Effector memory CD8-positive, alpha-beta T cell (primary cell): ENCODE measurements at regions not wholly inside any gene's neighbourhood (a gene's known extent, or its start where the extent isn't known, plus 50 kb on each side); places are given as distances from the start of the nearest gene placed in this dataset.

Source experiments
- ATAC-seq: fragments of 150-1000 bp; cut with Tn5 transposase; replicated peaks from 2 replicates; pipeline ENCODE4 v1.10.0; 2021; ENCODE audit warnings: mild to moderate bottlenecking, moderate library complexity
- DNase-seq, 3 experiments: peaks; one replicate each; pipeline ENCODE4 v3.0.0; 2021
- H3K27ac Mint-ChIP-seq, 2 donors: one replicate each; pipeline ENCODE4 v1.8.0; 2022; ENCODE audit warnings: mild to moderate bottlenecking in 2 of 2, mixed read lengths in 2 of 2, moderate library complexity in 2 of 2
- H3K27me3 Mint-ChIP-seq, 2 donors: one replicate each; pipeline ENCODE4 v1.8.0; 2022; ENCODE audit warnings: mixed read lengths in 2 of 2
- H3K36me3 Mint-ChIP-seq: one replicate; pipeline ENCODE4 v1.8.0; 2022; ENCODE audit warnings: mild to moderate bottlenecking, moderate library complexity, mixed read lengths; ENCODE audit not compliant: insufficient read depth
- H3K4me1 Mint-ChIP-seq, 2 donors: one replicate each; pipeline ENCODE4 v1.8.0; 2022; ENCODE audit warnings: low read depth in 2 of 2, mixed read lengths in 2 of 2
- H3K4me3 Mint-ChIP-seq, 2 donors: one replicate each; pipeline ENCODE4 v1.8.0; 2022; ENCODE audit warnings: mild to moderate bottlenecking in 2 of 2, mixed read lengths in 2 of 2, moderate library complexity in 2 of 2
- H3K9me3 Mint-ChIP-seq, 2 donors: one replicate each; pipeline ENCODE4 v1.8.0; 2022; ENCODE audit warnings: mixed read lengths in 2 of 2

DNA sequence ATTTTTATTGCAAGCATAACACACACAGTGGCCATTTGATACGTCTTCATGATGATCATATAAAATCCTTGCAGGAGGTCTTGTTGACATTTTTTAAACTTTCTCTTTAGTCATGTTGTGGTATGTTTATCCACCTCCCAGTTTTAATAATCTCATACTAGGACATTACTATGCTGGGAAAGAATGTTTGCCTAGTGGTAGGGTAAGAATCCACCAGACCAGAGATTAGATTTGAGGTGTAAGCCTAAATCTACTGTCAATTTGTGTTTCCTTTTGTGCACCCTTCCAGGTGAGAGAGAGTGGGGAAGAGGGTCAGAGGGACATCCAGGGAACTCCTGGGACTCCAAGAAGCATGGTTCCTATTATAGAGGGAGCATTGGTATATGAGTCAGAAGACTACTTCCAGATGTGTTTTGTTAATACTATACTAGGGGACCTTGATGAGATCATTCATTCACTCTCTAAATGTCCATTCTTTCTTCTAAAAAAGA is 298.3 kb upstream of the SASH1 start:
- Mint-ChIP-seq H3K9me3 (peaks cover 7 to 15% of the 10 kb centered on the region in 2 donors), H3K4me1 (no peaks in the 10 kb centered on the region), H3K27me3 (peaks cover 0 to 5% of the 10 kb centered on the region in 2 donors), H3K36me3 (no peaks in the 10 kb centered on the region), H3K4me3 (no peak overlapping the region), H3K27ac (no peak overlapping the region)
- no peak for ATAC-seq
- no peak for DNase-seq

DNA sequence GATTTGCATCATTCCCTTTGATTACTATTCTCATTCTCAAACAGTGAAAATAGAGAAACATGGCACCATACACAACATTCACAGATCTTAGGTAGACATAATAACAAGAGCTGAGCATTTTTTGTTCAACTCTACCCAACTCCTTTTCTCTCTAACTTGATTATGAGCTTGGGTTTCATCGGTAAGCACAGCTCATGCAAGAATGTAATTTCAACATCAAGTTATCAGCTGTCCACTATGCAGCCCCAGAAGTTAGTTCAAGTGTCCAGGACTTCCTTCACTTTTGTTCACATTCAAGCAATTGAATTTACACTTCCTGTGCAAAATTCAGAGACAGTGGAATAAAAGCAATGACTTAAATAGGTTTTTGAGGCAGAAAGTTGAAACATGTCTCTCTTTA is 297.7 kb upstream of the SASH1 start:
- peaks cover 7 to 15% of the 10 kb centered on the region in 2 donors for H3K9me3 Mint-ChIP-seq
- no peak overlapping the region for H3K4me3 Mint-ChIP-seq
- DNase-seq (no peak), ATAC-seq (no peak)
- H3K27me3 Mint-ChIP-seq = peaks cover 0 to 5% of the 10 kb centered on the region in 2 donors
- H3K4me1 Mint-ChIP-seq = no peaks in the 10 kb centered on the region
- no peak overlapping the region for H3K27ac Mint-ChIP-seq
- no peaks in the 10 kb centered on the region for H3K36me3 Mint-ChIP-seq

DNA sequence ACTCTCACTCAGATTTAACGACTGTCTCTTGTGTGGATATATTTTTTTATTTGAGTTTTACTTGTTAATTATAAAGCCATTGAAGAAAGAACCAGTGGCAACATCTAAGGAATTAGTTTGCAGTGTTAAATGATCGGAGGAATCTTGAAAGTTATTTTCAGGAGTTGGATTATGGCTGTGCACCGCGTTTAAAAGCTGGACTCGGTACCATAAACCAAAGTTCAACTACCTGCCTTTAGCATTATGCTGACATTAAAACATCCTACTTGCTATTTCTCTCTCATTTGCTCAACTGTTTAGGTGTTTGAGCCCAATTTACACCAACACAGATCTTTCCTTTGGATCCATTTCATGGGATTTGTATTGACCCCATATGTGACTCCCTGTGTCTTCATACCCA is 289.4 kb upstream of the SASH1 start:
- H3K27ac Mint-ChIP-seq = no peak overlapping the region
- no peak overlapping the region for H3K4me3 Mint-ChIP-seq
- H3K9me3 Mint-ChIP-seq = peaks cover 7% of the 10 kb centered on the region in 2 donors
- ATAC-seq (no peak), DNase-seq (no peak)
- no peaks in the 10 kb centered on the region for H3K4me1 Mint-ChIP-seq
- no peaks in the 10 kb centered on the region for H3K36me3 Mint-ChIP-seq
- no peaks in the 10 kb centered on the region for H3K27me3 Mint-ChIP-seq

DNA sequence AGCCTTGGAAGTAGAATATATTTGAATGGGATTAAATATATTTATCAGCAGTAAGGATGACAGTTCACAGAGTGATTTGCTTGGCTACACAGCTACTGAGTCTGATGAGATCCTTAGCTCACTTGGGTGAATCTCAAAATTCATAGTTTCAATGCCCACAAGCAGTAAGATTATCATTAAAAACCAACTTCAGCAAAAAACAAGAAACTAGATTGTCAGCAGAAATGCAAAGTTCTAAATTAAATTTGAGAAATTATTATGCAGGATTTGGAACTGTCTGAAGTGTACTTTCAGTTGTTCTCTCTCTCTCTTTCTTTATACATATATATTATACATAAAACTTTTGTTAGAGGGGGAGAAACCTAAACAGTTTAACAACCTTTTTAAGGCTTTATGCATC is 288.8 kb upstream of the SASH1 start:
- Mint-ChIP-seq H3K27ac (no peak overlapping the region), H3K36me3 (no peaks in the 10 kb centered on the region), H3K9me3 (peaks cover 7% of the 10 kb centered on the region in 2 donors), H3K4me1 (no peaks in the 10 kb centered on the region), H3K4me3 (no peak overlapping the region), H3K27me3 (no peaks in the 10 kb centered on the region)
- ATAC-seq (no peak), DNase-seq (no peak)

DNA sequence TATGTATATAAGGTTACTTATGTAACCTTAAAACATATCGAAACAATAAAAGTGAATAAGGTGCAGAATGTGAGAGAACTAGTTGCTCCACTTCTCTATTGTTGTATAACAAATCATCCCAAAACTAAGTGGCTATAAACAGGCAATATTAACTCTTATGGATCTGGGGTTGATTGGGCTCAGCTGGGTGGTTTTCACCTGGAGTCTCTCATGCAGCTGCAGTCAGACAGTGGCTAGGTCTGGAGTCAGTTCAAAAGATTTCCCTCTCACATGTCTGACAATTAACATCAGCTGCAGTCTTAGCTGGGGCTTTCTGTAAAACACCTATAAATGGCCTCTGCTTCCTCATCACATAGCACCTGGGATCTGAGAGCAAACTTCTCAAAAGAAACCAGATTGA is 288.4 kb upstream of the SASH1 start:
- no peak for ATAC-seq

DNA sequence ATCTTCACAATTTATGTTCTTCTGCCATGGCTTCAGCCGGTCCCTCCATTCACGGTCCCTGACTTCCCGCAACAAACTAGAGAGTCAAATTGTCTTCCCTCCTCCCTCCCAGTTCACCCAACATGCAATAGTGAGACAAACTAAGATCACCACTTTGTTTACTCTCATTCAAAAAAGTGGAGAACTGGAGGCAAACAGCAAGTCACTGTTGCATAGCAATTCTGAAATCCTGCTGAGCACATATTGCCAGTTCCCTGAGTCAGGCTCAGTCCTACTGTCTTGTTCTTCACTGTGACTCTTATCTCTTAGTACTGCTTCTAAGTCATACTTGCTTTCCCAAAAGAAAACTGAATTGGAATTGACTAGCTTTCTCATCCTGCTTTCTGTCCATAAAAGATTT is 287.2 kb upstream of the SASH1 start:
- peaks cover 7% of the 10 kb centered on the region in 2 donors for H3K9me3 Mint-ChIP-seq
- no peak overlapping the region for H3K4me3 Mint-ChIP-seq
- no peaks in the 10 kb centered on the region for H3K27me3 Mint-ChIP-seq
- ATAC-seq (no peak), DNase-seq (no peak)
- no peaks in the 10 kb centered on the region for H3K36me3 Mint-ChIP-seq
- H3K27ac Mint-ChIP-seq = no peak overlapping the region
- H3K4me1 Mint-ChIP-seq = no peaks in the 10 kb centered on the region

More for the DNA sequence above, 288.4 kb upstream of the SASH1 start:
- H3K27me3 Mint-ChIP-seq = no peaks in the 10 kb centered on the region
- H3K27ac Mint-ChIP-seq = no peak overlapping the region
- H3K4me3 Mint-ChIP-seq = no peak overlapping the region
- no peaks in the 10 kb centered on the region for H3K36me3 Mint-ChIP-seq
- peaks cover 7% of the 10 kb centered on the region in 2 donors for H3K9me3 Mint-ChIP-seq
- no peaks in the 10 kb centered on the region for H3K4me1 Mint-ChIP-seq
- no peak for DNase-seq

DNA sequence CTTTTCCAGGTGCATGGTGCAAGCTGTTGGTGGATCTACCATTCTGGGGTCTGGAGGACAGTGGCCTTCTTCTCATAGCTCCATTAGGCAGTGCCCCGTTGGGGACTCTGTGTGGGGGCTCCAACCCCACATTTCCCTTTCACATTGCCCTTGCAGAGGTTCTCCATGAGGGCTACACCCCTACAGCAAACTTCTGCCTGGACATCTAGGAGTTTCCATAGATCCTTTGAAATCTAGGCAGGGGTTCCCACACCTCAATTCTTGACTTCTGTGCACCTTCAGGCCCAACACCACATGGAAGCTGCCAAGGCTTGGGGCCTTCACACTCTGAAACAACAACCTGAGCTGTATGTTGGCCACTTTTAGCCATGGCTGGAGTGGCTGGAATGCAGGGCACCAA is 282.8 kb upstream of the SASH1 start:
- Mint-ChIP-seq H3K36me3 (no peaks in the 10 kb centered on the region), H3K27ac (no peak overlapping the region), H3K27me3 (no peaks in the 10 kb centered on the region), H3K4me3 (no peak overlapping the region), H3K9me3 (peaks cover 2 to 12% of the 10 kb centered on the region in 2 donors), H3K4me1 (no peaks in the 10 kb centered on the region)
- DNase-seq = no peak
- ATAC-seq = no peak

DNA sequence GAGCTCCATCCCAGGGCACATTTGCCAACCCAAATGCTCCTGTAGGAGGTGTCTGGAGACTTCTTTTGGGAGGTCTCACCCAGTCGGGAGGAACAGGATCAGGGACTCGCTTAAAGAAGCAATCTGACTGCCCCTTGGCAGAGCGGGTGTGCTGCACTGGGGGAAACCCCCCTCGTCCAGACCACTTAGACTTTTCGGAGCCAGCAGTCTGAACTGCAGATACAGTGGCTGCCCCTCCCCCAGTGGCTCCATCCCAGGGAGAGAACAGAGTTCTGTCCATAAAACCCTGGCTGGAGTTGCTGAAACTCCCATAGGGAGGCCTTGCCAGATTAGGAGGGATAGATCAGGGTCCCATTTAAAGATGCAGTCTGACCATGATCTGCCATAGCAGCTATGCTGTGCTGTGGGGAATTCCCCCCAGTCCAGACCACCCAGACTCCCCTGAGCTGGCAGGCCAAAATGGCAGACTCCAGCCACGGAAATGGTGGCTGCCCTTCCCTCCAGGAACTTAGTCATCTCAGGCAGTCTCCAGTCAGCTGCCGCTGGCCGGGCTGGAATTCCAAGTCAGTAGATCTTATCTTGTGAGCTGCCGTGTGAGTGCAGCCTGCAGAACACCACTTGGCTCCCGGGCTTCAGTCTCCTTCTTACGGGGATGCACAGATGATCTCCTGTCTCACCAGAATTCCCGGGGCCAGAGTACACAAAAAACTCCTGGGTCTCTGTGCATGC is 278.1 kb upstream of the SASH1 start:
- ATAC-seq = no peak
- no peaks in the 10 kb centered on the region for H3K27me3 Mint-ChIP-seq
- H3K4me1 Mint-ChIP-seq = no peaks in the 10 kb centered on the region

DNA sequence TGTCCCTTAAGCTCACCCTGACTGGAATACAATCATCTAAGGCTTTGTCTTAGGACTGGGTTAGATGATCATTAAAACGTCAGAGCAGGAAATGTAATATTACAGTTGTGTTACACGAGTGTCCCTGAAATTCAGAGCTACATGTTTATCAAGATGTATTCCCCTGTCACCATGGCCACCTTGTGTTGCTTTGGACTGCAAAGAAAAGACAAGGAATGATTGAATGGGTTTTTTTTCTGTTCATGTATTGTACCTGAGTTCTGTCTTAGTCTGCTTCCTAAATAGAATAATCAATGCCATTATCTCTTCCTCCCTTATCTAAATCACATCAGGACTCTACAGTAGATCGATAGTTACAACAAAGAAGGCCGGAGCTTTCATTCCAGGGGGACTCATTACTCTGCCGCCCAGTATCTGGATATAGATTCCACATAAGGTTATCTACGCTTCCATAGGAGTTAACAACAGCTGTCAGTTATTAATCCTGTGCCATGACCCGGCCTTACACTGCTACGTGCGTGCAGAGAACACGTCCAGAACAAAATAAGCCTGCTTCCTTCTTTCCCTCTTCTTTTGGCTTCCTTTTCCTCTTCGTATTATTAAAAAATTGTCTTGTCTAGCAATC is 274.1 kb upstream of the SASH1 start:
- no peaks in the 10 kb centered on the region for H3K36me3 Mint-ChIP-seq
- no peak for DNase-seq
- H3K27me3 Mint-ChIP-seq = no peaks in the 10 kb centered on the region
- H3K4me1 Mint-ChIP-seq = no peaks in the 10 kb centered on the region
- H3K4me3 Mint-ChIP-seq = no peak overlapping the region
- no peak for ATAC-seq
- peaks cover 2 to 8% of the 10 kb centered on the region in 2 donors for H3K9me3 Mint-ChIP-seq
- H3K27ac Mint-ChIP-seq = no peak overlapping the region

More for the DNA sequence above, 278.1 kb upstream of the SASH1 start:
- H3K36me3 Mint-ChIP-seq = no peaks in the 10 kb centered on the region
- H3K9me3 Mint-ChIP-seq = peaks cover 2 to 17% of the 10 kb centered on the region in 2 donors
- H3K27ac Mint-ChIP-seq = no peak overlapping the region
- DNase-seq = no peak
- no peak overlapping the region for H3K4me3 Mint-ChIP-seq

DNA sequence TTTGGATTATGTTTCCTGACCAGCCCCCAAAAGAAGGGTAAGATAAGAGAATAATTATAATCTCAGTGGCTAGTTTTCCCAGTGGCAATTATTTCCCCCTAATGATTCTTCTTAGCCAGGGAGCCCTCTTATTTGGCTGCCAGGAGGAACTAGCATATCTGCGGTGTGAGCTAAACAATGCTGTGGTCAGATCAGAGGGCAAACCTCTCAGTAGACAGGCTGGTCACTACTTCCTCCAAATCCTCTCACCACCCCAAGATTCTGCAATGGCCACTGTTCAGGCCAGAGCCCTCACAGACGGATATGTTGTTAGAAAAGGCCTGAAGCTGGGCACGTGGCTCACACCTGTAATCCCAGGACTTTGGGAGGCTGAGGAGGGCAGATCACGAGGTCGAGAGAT is 273.4 kb upstream of the SASH1 start:
- ATAC-seq (no peak), DNase-seq (no peak)
- H3K4me1 Mint-ChIP-seq = no peaks in the 10 kb centered on the region
- peaks cover 2 to 7% of the 10 kb centered on the region in 2 donors for H3K9me3 Mint-ChIP-seq
- H3K27me3 Mint-ChIP-seq = no peaks in the 10 kb centered on the region
- no peaks in the 10 kb centered on the region for H3K36me3 Mint-ChIP-seq
- H3K27ac Mint-ChIP-seq = no peak overlapping the region
- no peak overlapping the region for H3K4me3 Mint-ChIP-seq

DNA sequence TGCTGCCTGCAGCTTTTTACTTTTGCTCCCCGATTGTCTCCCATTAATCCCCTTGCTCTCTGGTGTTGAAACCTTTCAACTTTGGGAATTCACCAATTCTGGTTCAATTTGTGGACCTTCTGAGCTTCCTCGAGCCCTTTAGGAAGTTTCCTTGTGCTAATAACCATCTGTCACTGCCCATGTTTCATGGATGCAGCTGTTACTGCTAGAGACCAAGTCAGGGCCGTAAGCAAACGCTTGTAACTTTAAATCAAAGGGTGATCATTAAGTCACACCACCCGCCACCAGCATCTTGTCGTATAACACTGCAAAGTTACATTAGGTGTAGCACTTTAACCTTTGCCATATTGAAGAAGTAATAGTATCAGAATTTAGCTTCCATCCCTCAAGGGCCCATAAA is 268.3 kb upstream of the SASH1 start:
- DNase-seq (no peak), ATAC-seq (no peak)
- Mint-ChIP-seq H3K27ac (no peak overlapping the region), H3K27me3 (peaks cover 0 to 5% of the 10 kb centered on the region in 2 donors), H3K9me3 (peaks cover 2 to 5% of the 10 kb centered on the region in 2 donors), H3K36me3 (no peaks in the 10 kb centered on the region), H3K4me1 (no peaks in the 10 kb centered on the region), H3K4me3 (no peak overlapping the region)

DNA sequence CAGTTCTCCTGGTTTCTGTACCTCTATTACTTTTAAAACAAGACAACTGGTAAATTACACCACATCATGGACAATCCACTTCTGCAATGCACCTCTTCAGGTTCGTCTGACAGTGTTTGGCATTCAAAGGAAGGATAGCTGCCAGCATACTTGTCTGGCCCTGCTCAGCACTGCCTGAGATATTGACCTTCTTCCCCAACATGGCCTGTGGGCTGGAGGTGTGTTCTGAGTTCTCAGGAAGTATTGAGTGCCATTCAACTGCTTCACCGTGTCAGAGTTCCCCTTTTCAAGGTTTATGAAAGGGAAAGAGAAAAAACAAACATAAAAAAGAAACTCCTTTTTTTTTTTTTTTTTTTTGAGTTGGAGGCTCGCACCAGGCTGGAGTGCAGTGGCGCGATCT is 267.9 kb upstream of the SASH1 start:
- no peak for ATAC-seq
- Mint-ChIP-seq H3K4me1 (no peaks in the 10 kb centered on the region), H3K9me3 (peaks cover 2 to 5% of the 10 kb centered on the region in 2 donors), H3K27ac (no peak overlapping the region), H3K27me3 (peaks cover 0 to 10% of the 10 kb centered on the region in 2 donors), H3K36me3 (no peaks in the 10 kb centered on the region), H3K4me3 (no peak overlapping the region)
- DNase-seq = no peak

DNA sequence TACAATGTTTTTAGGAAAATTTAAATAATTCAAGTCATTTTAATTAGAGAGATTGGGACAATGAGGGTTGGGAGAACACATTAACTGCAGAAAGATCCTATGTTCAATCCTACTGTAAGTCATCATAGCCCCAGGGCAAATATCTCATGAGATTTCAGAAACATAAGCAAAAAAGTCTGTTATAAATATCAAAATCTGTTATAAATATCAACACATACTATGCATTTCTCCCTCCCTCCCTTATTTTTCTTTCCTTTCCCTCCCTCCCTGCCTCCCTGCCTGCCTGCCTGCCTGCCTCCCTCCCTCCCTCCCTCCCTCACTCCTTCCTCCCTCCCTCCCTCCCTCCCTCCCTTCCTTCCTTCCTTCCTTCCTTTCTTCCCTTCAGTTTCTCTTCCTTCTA is 267.3 kb upstream of the SASH1 start:
- ATAC-seq = no peak
- no peak overlapping the region for H3K27ac Mint-ChIP-seq
- peaks cover 0 to 11% of the 10 kb centered on the region in 2 donors for H3K27me3 Mint-ChIP-seq
- no peaks in the 10 kb centered on the region for H3K4me1 Mint-ChIP-seq
- no peak for DNase-seq
- H3K36me3 Mint-ChIP-seq = no peaks in the 10 kb centered on the region
- H3K4me3 Mint-ChIP-seq = no peak overlapping the region
- peaks cover 2 to 5% of the 10 kb centered on the region in 2 donors for H3K9me3 Mint-ChIP-seq

DNA sequence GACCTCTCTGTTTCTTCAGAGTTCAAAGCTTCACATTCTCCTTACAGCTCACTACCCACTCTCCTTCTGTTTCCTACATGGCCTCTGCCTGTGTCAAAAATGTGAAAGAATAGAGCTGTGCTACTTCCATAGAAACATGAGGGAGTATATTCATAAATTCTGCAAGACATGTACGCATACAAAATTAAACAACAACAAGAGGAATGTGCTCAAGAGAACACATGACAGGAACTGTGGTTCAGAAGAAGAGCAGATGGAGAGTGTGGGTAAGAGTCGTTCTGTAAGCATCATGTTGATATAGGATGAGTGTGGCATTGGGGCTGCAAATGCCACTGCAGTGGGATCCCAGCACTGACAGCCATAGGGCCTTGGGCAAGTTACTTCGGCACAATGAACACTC is 266.6 kb upstream of the SASH1 start:
- DNase-seq = no peak
- Mint-ChIP-seq H3K27ac (no peak overlapping the region), H3K36me3 (no peaks in the 10 kb centered on the region), H3K4me1 (no peaks in the 10 kb centered on the region), H3K4me3 (no peak overlapping the region), H3K27me3 (peaks cover 0 to 11% of the 10 kb centered on the region in 2 donors), H3K9me3 (peaks cover 2 to 5% of the 10 kb centered on the region in 2 donors)
- no peak for ATAC-seq
